SU-DHL-6 (cell line): ENCODE measurements at regions not wholly inside any gene's neighbourhood (a gene's known extent, or its start where the extent isn't known, plus 50 kb on each side); places are given as distances from the start of the nearest gene placed in this dataset.

Source experiments
- CTCF ChIP-seq: fragments of 200-600 bp; sonication (generic); IDR thresholded peaks from one replicate; pipeline ENCODE4 v1.5.1; 2017; ENCODE audit warnings: antibody characterized with exemption, mild to moderate bottlenecking, low read length, moderate library complexity; ENCODE audit not compliant: insufficient read depth, poor library complexity, severe bottlenecking
- EZH2phosphoT487 ChIP-seq: fragments of 200-600 bp; sonication (generic), shearing (Covaris generic); conservative IDR thresholded peaks from 2 replicates; pipeline ENCODE4 v1.6.1; 2018; ENCODE audit warnings: mild to moderate bottlenecking, antibody characterized with exemption, low read length, moderate library complexity, mixed read lengths

GRCh38 chr7:68408873-68409272 is 1189.4 kb upstream of the AUTS2 start:
- no peak for TF ChIP-seq CTCF
- no peak for TF ChIP-seq EZH2phosphoT487
